Pancreas (tissue), 10 donors: ENCODE measurements at regions not wholly inside any gene's neighbourhood (a gene's known extent, or its start where the extent isn't known, plus 50 kb on each side); places are given as distances from the start of the nearest gene placed in this dataset.

Source experiments
- ATAC-seq, 4 donors: fragments of 200-7000 bp; cut with Tn5 transposase; one replicate each; pipeline versions ENCODE4 v1.8.0 to v1.9.1; 2020; ENCODE audit warnings: mild to moderate bottlenecking in 4 of 4, moderate library complexity in 4 of 4
- DNase-seq, 6 donors: peaks; one replicate each; pipeline ENCODE4 v3.0.0-alpha.2; 2020
- FAIRE-seq: peaks from 2 replicates; lab custom pipeline; 2012; peaks lifted over from hg19 to GRCh38; lab: Jason Lieb, UNC
- H3K27ac ChIP-seq, 4 donors: fragments of 200-600 bp; sonication (generic); 1 replicate in 3 of 4; 2 replicates in 1 of 4; pipeline versions ENCODE4 v1.5.0 to v1.8.0; 2020
- H3K27me3 ChIP-seq, 4 donors: fragments of 200-600 bp; one replicate each; pipeline ENCODE4 v1.8.0; 2021
- H3K36me3 ChIP-seq, 3 donors: fragments of 200-600 bp; sonication (generic) in 1 of 3; one replicate each; pipeline versions ENCODE4 v1.5.0 to v1.8.0; 2020 to 2021
- H3K4me1 ChIP-seq, 3 donors: fragments of 200-600 bp; one replicate each; pipeline ENCODE4 v1.8.0; 2021
- H3K4me3 ChIP-seq, 4 donors: fragments of 200-600 bp; sonication (generic) in 2 of 4; one replicate each; pipeline versions ENCODE4 v1.5.0 to v1.8.0; 2020 to 2021
- H3K9me3 ChIP-seq, 4 donors: fragments of 200-600 bp; one replicate each; pipeline ENCODE4 v1.8.0; 2021
- CTCF ChIP-seq, 4 donors: fragments of 200-600 bp; sonication (generic) in 3 of 4; IDR thresholded peaks; one replicate each; pipeline versions ENCODE4 v1.5.0 to v1.8.0; 2021; ENCODE audit warnings: antibody characterized with exemption in 4 of 4
- WGBS, 2 donors: extraction: QIAGEN DNeasy Blood & Tissue Kit; methylation state at CpG; one replicate each; pipeline ENCODE4 v1.1.7; 2013; 5-methylcytosine and 5-hydroxymethylcytosine counted together
- intact Hi-C, 3 donors: fragments of 100-400 bp; cut with DNase I; formaldehyde crosslinking; loops; one replicate each; pipeline versions ENCODE4 v1.11.1 to v1.14.2; 2022
- donor health status: healthy with polysubstance abuse.
- donor health status: DM: no; HTN: no; CAD: no; lungs with moderate emphysema.
- donor health status: DM: no; HTN: no; CAD: no.
- donor health status: control.
- donor health status: control.
- donor health status: Bipolar disorder and iron deficiency.
- donor health status: DM: yes; HTN: yes; CAD: no.
- donor health status: DM: no; HTN: no; CAD: no.
- donor health status: DM: no; HTN: no; CAD: no.
- donor health status: DM: yes; HTN: yes; CAD: no.

GRCh38 chrX:13374364-13374763 is 54.5 kb upstream of the ATXN3L start:
- intact Hi-C loops = no loop called here
- FAIRE-seq = no peak
- H3K27ac ChIP-seq = no peak overlapping the region

GRCh38 chrX:13373431-13374187 is 53.8 kb upstream of the ATXN3L start:
- FAIRE-seq (no peak), DNase-seq (no peak), ATAC-seq (peak in 2 of 4 donors; percentile 14 to 30)
- Histone ChIP-seq H3K27me3 (no peaks in the 10 kb centered on the region), H3K9me3 (no peaks in the 10 kb centered on the region), H3K36me3 (no peaks in the 10 kb centered on the region), H3K4me3 (no peak overlapping the region), H3K4me1 (no peaks in the 10 kb centered on the region), H3K27ac (no peak overlapping the region)
- intact Hi-C loops = no loop called here
- 76 to 78% methylated on average over 7 of the region's 7 CpGs for WGBS, 2 donors
- TF ChIP-seq CTCF (IDR thresholded peaks at IDR 0.05) = no peak

More at GRCh38 chrX:13374364-13374763, 54.5 kb upstream of the ATXN3L start:
- no peak for ATAC-seq
- Histone ChIP-seq H3K4me1 (no peaks in the 10 kb centered on the region), H3K27me3 (no peaks in the 10 kb centered on the region), H3K9me3 (no peaks in the 10 kb centered on the region), H3K36me3 (no peaks in the 10 kb centered on the region), H3K4me3 (no peak overlapping the region)
- WGBS, 2 donors = 55 to 62% methylated on average over 2 of the region's 2 CpGs
- no peak for DNase-seq
- TF ChIP-seq CTCF (IDR thresholded peaks at IDR 0.05) = no peak

GRCh38 chrX:13373027-13373426 is 53.2 kb upstream of the ATXN3L start:
- Histone ChIP-seq H3K9me3 (no peaks in the 10 kb centered on the region), H3K36me3 (no peaks in the 10 kb centered on the region), H3K27me3 (no peaks in the 10 kb centered on the region), H3K4me1 (no peaks in the 10 kb centered on the region), H3K27ac (no peak overlapping the region), H3K4me3 (no peak overlapping the region)
- intact Hi-C loops = no loop called here
- no peak for TF ChIP-seq CTCF (IDR thresholded peaks at IDR 0.05)
- 75 to 91% methylated on average over 1 of the region's 1 CpG for WGBS, 2 donors
- DNase-seq (no peak), FAIRE-seq (no peak), ATAC-seq (no peak)

- intact Hi-C loops = no loop called here
- 76 to 91% methylated on average over 2 of the region's 2 CpGs for WGBS, 2 donors
- no peak overlapping the region for H3K27ac ChIP-seq
- H3K36me3 ChIP-seq = no peaks in the 10 kb centered on the region
- FAIRE-seq = no peak
- no peak for ATAC-seq
- no peaks in the 10 kb centered on the region for H3K9me3 ChIP-seq
- H3K4me1 ChIP-seq = no peaks in the 10 kb centered on the region
- H3K27me3 ChIP-seq = no peaks in the 10 kb centered on the region
- no peak for DNase-seq
- no peak overlapping the region for H3K4me3 ChIP-seq
- no peak for TF ChIP-seq CTCF (IDR thresholded peaks at IDR 0.05)
These were observed 52.5 kb upstream of the ATXN3L start for GRCh38 chrX:13372203-13372980.

- no peaks in the 10 kb centered on the region for H3K9me3 ChIP-seq
- no peak for TF ChIP-seq CTCF (IDR thresholded peaks at IDR 0.05)
- FAIRE-seq (no peak), DNase-seq (no peak), ATAC-seq (no peak)
- no peak overlapping the region for H3K27ac ChIP-seq
- no peaks in the 10 kb centered on the region for H3K27me3 ChIP-seq
- no peak overlapping the region for H3K4me3 ChIP-seq
- H3K36me3 ChIP-seq = no peaks in the 10 kb centered on the region
- H3K4me1 ChIP-seq = no peaks in the 10 kb centered on the region
- intact Hi-C loops = no loop called here
These were observed 51.3 kb upstream of the ATXN3L start for GRCh38 chrX:13371186-13371585.
